ELR (cell line): ENCODE measurements at regions not wholly inside any gene's neighbourhood (a gene's known extent, or its start where the extent isn't known, plus 50 kb on each side); places are given as distances from the start of the nearest gene placed in this dataset.
"Not testable (repeated sequence)": the region's sequence is repeated elsewhere in the genome, so short reads cannot be mapped to it uniquely, and the experiment has no call there.

ENCODE experiments used
- DNase-seq: peaks from one replicate; pipeline ENCODE4 v3.0.0-alpha.2; 2015; ENCODE audit warnings: low read depth

GRCh38 chr17:82998637-82999036, 80.8 kb upstream of the METRNL start:
- DNase-seq: no peak

GRCh38 chr17:83000738-83001137, 78.7 kb upstream of the METRNL start:
- DNase-seq: no peak

GRCh38 chr17:83002118-83002805, 77.1 kb upstream of the METRNL start:
- no peak for DNase-seq

- DNase-seq: no peak
Measured at GRCh38 chr17:83004791-83005380, 74.5 kb upstream of the METRNL start.

- no peak for DNase-seq
Measured at GRCh38 chr17:83005639-83006038, 73.8 kb upstream of the METRNL start.

GRCh38 chr17:83006515-83007455, 72.6 kb upstream of the METRNL start:
- no peak for DNase-seq

DNA sequence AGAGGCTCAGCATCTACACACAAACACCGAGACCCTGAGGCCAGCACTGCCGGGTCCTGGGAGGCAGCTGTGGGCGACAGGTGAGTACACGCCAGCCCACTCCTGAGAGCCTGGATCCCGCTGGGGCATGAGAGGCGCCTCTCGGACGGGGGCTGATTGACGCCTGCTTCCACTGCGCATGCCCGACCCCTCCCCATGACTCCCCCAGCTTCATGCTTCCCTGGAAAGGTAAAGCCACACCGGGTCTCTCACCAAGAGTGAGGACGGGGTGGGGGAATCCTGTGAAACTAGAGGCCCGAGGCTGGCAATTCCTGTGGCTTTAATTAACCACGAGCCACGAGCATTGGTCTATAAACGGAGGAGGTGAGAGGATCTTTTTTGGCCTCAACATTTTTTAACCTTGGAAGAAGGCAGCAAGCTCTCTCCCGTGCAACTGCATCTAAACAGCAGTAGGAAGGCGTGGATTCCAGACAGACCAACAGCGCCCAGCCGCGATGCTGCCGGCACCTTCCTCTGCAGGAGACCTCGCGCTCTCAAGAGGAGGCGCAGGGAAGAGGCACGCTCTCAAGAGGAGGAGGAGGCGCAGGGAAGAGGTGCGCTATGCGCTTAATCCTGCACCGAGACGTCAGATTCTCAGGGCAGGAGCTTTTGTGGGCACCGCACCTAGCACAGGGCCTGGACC, 71.8 kb upstream of the METRNL start:
- no peak for DNase-seq

GRCh38 chr17:83008186-83008510, 71.3 kb upstream of the METRNL start:
- DNase-seq: no peak

DNA sequence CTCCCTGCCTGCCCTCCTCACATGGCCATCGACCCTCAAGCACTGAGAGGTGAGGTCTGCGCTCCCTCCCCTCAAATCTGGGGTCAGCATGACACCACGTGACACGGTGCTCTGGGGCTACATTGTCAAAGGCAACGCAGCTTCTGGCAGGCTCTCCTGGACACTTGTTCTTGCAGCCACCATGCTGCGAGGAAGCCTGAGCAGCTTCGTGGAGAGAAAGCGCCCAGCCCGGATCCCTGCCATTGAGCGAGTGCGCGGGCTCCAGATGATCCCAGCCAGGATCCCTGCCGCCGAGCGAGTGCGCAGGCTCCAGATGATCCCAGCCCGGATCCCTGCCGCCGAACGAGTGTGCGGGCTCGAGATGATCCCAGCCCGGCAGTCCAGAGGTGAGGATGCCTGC, 70.9 kb upstream of the METRNL start:
- DNase-seq: no peak

- no peak for DNase-seq
Measured at GRCh38 chr17:83009414-83010205, 69.8 kb upstream of the METRNL start.

DNA sequence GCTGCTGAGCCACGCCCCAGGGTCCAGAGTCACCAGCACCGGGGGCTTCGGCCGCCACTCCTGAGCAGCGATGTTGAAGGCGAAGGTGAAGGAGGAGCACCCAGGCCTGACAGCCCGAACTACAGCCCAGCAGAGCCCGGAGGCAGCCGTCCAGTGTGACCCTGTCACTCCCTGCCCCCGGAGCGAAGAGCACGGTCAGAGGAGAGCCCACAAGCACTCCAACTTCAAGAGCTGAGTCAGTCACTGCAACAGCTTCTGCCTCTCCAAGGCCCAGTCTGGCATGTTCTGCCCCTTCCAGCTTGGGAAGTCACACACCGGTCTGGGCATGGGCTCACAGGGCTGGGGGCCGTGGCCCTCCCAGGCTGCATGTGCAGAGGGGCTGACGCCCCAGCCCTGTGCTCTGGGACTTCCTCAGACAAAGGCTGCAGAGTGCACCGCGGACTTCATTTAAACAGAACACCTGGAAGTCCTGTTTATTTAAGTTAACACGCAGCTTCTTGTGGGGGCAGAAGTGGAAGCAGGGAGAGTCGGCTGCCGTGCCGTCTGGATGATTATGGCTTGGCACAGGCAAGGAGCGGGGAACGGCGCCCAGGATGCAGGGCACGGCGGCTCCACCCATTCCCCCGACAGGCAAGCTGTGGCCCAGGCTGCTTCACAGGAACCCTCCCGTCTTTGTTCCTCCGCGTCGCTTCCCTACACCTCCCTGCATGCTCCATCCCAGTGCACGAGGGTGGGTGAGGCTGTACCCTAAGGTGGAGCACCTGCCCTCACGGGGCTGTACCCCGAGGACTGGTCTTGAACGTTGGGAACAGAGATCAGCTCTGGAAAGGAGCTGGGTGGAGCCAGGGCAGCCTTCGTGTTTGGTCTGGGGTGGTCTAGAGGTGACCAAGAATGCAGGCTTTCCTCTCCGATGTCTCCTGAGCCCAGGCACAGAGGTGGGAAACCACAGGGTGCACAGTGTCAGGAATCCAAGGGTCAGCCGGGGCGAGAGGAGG, 68.9 kb upstream of the METRNL start:
- peak; percentile 26 for DNase-seq

- DNase-seq: not testable (repeated sequence)
Measured at GRCh38 chr17:83011676-83012075, 67.7 kb upstream of the METRNL start.

DNA sequence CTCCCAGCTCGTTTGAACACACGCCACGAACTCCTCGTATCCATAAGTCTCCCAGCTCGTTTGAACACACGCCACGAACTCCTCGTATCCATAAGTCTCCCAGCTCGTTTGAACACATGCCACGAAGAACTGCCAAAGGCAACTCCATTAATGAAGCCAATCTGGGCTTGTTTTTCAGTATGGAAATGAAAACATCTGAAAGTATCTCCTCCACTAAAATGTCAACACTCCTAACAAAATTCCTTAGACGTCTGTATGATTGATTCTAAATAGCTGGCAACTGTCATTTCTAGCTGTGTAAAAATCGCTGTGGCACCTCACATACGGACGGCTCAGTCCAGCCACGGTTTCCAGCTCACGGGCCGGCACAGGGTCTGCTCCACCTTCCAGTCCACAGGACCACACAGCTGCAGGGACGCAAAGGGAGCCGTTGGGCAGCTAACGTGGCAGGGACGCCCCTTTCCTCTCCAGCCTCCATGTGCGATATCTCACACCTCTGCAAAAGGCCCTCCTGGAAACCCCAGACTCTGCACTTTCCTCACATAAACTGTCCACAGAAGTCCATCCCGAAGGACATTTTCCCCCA, 67.1 kb upstream of the METRNL start:
- no peak for DNase-seq

- DNase-seq: peak; percentile 94
Measured at GRCh38 chr17:83012868-83013778, 66.3 kb upstream of the METRNL start.

GRCh38 chr17:83013779-83014117, 65.7 kb upstream of the METRNL start:
- no peak for DNase-seq

GRCh38 chr17:83014297-83014696, 65.1 kb upstream of the METRNL start:
- no peak for DNase-seq

DNA sequence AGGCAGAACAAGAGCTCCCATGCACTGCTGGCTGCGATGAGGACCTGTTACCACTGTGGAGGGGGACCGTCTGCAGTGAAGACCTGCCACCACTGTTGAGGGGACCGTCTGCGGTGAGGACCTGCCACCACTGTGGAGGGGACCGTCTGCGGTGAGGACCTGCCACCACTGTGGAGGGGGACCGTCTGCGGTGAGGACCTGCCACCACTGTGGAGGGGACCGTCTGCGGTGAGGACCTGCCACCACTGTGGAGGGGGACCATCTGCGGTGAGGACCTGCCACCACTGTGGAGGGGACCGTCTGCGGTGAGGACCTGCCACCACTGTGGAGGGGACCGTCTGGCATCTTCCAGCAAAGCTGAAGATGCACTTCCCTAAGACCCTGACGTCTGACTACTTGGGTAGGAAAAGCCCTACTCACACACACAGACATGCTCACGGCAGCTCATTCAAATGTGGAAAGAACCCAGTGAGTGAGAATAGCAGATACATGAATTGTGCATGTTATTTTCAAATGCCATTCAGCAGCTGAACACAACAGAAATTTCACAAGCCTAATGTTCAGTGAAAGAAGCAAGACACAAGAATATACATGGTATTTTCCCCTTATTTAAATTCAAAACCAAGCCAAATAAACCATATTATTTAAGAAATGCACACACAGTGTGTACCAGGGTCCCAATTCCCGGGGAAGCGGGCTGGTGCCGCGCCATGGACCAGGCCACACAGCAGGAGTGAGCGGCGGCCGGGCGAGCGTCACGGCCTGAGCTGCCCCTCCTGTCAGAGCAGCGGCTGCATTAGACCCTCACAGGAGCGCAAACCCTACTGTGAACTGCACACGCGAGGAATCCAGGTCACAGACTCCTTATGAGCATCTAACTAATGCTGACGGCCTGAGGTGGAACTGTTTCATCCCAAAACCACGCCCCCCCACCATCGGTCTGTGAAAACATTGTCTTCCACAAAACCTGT, 64.2 kb upstream of the METRNL start:
- DNase-seq: no peak

DNA sequence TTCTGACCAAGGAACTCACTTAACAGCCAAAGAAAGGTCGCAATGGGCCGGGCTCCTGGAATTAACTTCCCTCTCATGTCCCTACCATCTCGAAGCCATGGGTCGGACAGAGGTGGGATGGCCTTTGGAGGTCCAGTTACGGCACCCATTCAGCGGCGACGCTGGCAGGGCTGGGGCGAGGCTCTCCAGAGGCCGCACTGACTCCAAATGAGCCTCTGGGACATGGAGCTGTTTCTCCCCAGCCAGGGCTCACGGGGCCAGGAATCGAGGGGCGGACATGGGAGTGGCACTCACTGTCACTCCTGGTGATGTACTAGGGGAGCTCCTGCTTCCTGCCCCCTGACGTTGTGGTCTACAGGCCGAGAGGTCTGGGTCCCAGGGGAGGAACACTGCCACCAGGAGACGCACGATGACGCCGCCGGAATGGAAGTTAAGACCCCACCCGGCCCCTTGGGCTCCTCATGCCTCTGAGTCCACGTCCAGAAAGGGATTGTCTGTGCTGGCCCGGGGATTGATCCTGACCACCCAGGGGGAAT, 60.7 kb upstream of the METRNL start:
- no peak for DNase-seq
